GM12892 (cell line): ENCODE measurements at regions not wholly inside any gene's neighbourhood (a gene's known extent, or its start where the extent isn't known, plus 50 kb on each side); places are given as distances from the start of the nearest gene placed in this dataset.

ENCODE experiments used
- POLR2A ChIP-seq: IDR thresholded peaks from 2 replicates; pipeline ENCODE4 v1.6.1; 2011; ENCODE audit warnings: low read depth, low read length, control low read depth
- POLR2AphosphoS5 ChIP-seq: IDR thresholded peaks from 2 replicates; pipeline ENCODE4 v1.6.1; 2011; ENCODE audit warnings: low read depth, low read length, control low read depth
- TAF1 ChIP-seq: IDR thresholded peaks from 2 replicates; pipeline ENCODE4 v1.6.1; 2011; ENCODE audit warnings: low read depth, mild to moderate bottlenecking, control low read depth, low read length, borderline replicate concordance

GRCh38 chr16:35200662-35201061, 1741.2 kb downstream of the TP53TG3F start:
- TF ChIP-seq POLR2AphosphoS5 (no peak), POLR2A (no peak), TAF1 (no peak)
